Caco-2 (cell line): ENCODE measurements at regions not wholly inside any gene's neighbourhood (a gene's known extent, or its start where the extent isn't known, plus 50 kb on each side); places are given as distances from the start of the nearest gene placed in this dataset.

Source experiments
- BruUV-seq: library from RNA; stranded (reverse); fragments of 400-500 nt; replicated peaks from 2 replicates; lab custom pipeline; 2021; lab: Mats Ljungman, UMichigan
- CTCF ChIA-PET: fragments of 300-600 bp; sonication (Branson Sonifier 250); formaldehyde crosslinking; loops from one replicate; lab custom pipeline; 2022; ENCODE audit warnings: antibody characterized with exemption; lab: Charles Lee
- POLR2A ChIA-PET: fragments of 300-600 bp; sonication (Branson Sonifier 250); formaldehyde crosslinking; loops from one replicate; lab custom pipeline; 2022; ENCODE audit warnings: antibody characterized with exemption; lab: Charles Lee
- DNase-seq, 2 experiments: peaks; one replicate each; pipeline versions ENCODE4 v3.0.0 to v3.0.0-alpha.2; 2020 to 2022
- H3K27me3 ChIP-seq: replicated peaks from 2 replicates; pipeline ENCODE4 v1.6.0; 2011; ENCODE audit warnings: low read length; ENCODE audit not compliant: control insufficient read depth, insufficient read depth
- H3K36me3 ChIP-seq: 2 replicates; pipeline ENCODE4 v1.5.1; 2011; ENCODE audit warnings: low read length; ENCODE audit not compliant: control insufficient read depth, insufficient read depth
- H3K4me1 ChIP-seq: fragments of 250-450 bp; sonication (Bioruptor Pico); 2 replicates; pipeline ENCODE4 v1.5.1; 2020; ENCODE audit warnings: mild to moderate bottlenecking
- H3K4me3 ChIP-seq: 2 replicates; pipeline ENCODE4 v1.5.1; 2011; ENCODE audit warnings: low read depth, mild to moderate bottlenecking, control low read depth, low read length
- H3K9me3 ChIP-seq: fragments of 250-450 bp; sonication (Bioruptor Pico); 2 replicates; pipeline ENCODE4 v1.5.1; 2020; ENCODE audit warnings: mild to moderate bottlenecking, moderate library complexity
- H3K27ac Mint-ChIP-seq: one replicate; pipeline ENCODE4 v1.8.0; 2022; ENCODE audit warnings: mixed read lengths; ENCODE audit not compliant: unreplicated experiment
- H3K27me3 Mint-ChIP-seq: one replicate; pipeline ENCODE4 v1.8.0; 2022; ENCODE audit warnings: mixed read lengths; ENCODE audit not compliant: insufficient read depth, unreplicated experiment
- H3K36me3 Mint-ChIP-seq: one replicate; pipeline ENCODE4 v1.8.0; 2022; ENCODE audit warnings: mild to moderate bottlenecking, mixed read lengths; ENCODE audit not compliant: insufficient read depth, unreplicated experiment
- H3K4me1 Mint-ChIP-seq: one replicate; pipeline ENCODE4 v1.8.0; 2022; ENCODE audit warnings: low read depth, mixed read lengths; ENCODE audit not compliant: unreplicated experiment
- H3K4me3 Mint-ChIP-seq: one replicate; pipeline ENCODE4 v1.8.0; 2022; ENCODE audit warnings: mild to moderate bottlenecking, moderate library complexity, mixed read lengths; ENCODE audit not compliant: unreplicated experiment
- H3K9me3 Mint-ChIP-seq: one replicate; pipeline ENCODE4 v1.8.0; 2022; ENCODE audit warnings: mixed read lengths; ENCODE audit not compliant: unreplicated experiment
- CTCF ChIP-seq, 2 experiments: fragments of 200-600 bp in 1 of 2; IDR thresholded peaks; 1 replicate in 1 of 2; 2 replicates in 1 of 2; pipeline versions ENCODE4 v1.5.1 to v1.8.0; 2011 to 2022; ENCODE audit warnings: antibody characterized with exemption in 1 of 2, control low read depth in 1 of 2, inconsistent platforms in 1 of 2, low read depth in 1 of 2, low read length in 1 of 2, mild to moderate bottlenecking in 1 of 2, moderate library complexity in 1 of 2; ENCODE audit not compliant: insufficient read depth in 1 of 2, severe bottlenecking in 1 of 2, unreplicated experiment in 1 of 2
- intact Hi-C: fragments of 100-400 bp; cut with micrococcal nuclease; formaldehyde crosslinking; loops from one replicate; pipeline ENCODE4 v1.10.0; 2022; ENCODE audit not compliant: unreplicated experiment

- H3K4me3 Mint-ChIP-seq = no peak overlapping the region
- H3K27me3 Mint-ChIP-seq = no peaks in the 10 kb centered on the region
- no peaks in the 10 kb centered on the region for H3K9me3 ChIP-seq
- intact Hi-C loops = no loop called here
- CTCF ChIA-PET = no interaction called here
- POLR2A ChIA-PET = no interaction called here
- H3K9me3 Mint-ChIP-seq = no peaks in the 10 kb centered on the region
- no peaks in the 10 kb centered on the region for H3K4me1 Mint-ChIP-seq
- H3K27ac Mint-ChIP-seq = no peak overlapping the region
- no TSS peak for BruUV-seq
- DNase-seq = no peak
- H3K36me3 Mint-ChIP-seq = no peaks in the 10 kb centered on the region
- TF ChIP-seq CTCF (IDR thresholded peaks at IDR 0.05; ENCODE audit: insufficient read depth in 1 of 2, low read depth in 1 of 2, low read length in 1 of 2, severe bottlenecking in 1 of 2, unreplicated experiment in 1 of 2) = no peak
- H3K36me3 ChIP-seq = no peaks in the 10 kb centered on the region
- H3K4me1 ChIP-seq = no peaks in the 10 kb centered on the region
- no peak overlapping the region for H3K4me3 ChIP-seq
- H3K27me3 ChIP-seq = no peaks in the 10 kb centered on the region
Measured at GRCh38 chr12:83665634-83666218, 979.0 kb downstream of the TMTC2 start.

- Mint-ChIP-seq H3K36me3 (no peaks in the 10 kb centered on the region), H3K9me3 (no peaks in the 10 kb centered on the region), H3K4me1 (no peaks in the 10 kb centered on the region), H3K27ac (no peak overlapping the region), H3K27me3 (no peaks in the 10 kb centered on the region), H3K4me3 (no peak overlapping the region)
- CTCF ChIA-PET = no interaction called here
- no peak for DNase-seq
- POLR2A ChIA-PET = no interaction called here
- H3K27me3 ChIP-seq = no peaks in the 10 kb centered on the region
- no peaks in the 10 kb centered on the region for H3K9me3 ChIP-seq
- H3K4me1 ChIP-seq = no peaks in the 10 kb centered on the region
- TF ChIP-seq CTCF (IDR thresholded peaks at IDR 0.05; ENCODE audit: insufficient read depth in 1 of 2, low read depth in 1 of 2, low read length in 1 of 2, severe bottlenecking in 1 of 2, unreplicated experiment in 1 of 2) = no peak
- H3K36me3 ChIP-seq = no peaks in the 10 kb centered on the region
- no peak overlapping the region for H3K4me3 ChIP-seq
- BruUV-seq = no TSS peak
- intact Hi-C loops = no loop called here
Measured at GRCh38 chr12:83664650-83665049, 977.9 kb downstream of the TMTC2 start.

- H3K4me1 ChIP-seq = no peaks in the 10 kb centered on the region
- no peaks in the 10 kb centered on the region for H3K27me3 Mint-ChIP-seq
- H3K36me3 ChIP-seq = no peaks in the 10 kb centered on the region
- H3K9me3 Mint-ChIP-seq = no peaks in the 10 kb centered on the region
- intact Hi-C loops = no loop called here
- DNase-seq = no peak
- TF ChIP-seq CTCF (IDR thresholded peaks at IDR 0.05; ENCODE audit: insufficient read depth in 1 of 2, low read depth in 1 of 2, low read length in 1 of 2, severe bottlenecking in 1 of 2, unreplicated experiment in 1 of 2) = no peak
- POLR2A ChIA-PET = no interaction called here
- no peaks in the 10 kb centered on the region for H3K27me3 ChIP-seq
- no peaks in the 10 kb centered on the region for H3K9me3 ChIP-seq
- no TSS peak for BruUV-seq
- H3K27ac Mint-ChIP-seq = no peak overlapping the region
- H3K4me3 Mint-ChIP-seq = no peak overlapping the region
- CTCF ChIA-PET = no interaction called here
- H3K4me1 Mint-ChIP-seq = no peaks in the 10 kb centered on the region
- no peaks in the 10 kb centered on the region for H3K36me3 Mint-ChIP-seq
- H3K4me3 ChIP-seq = no peak overlapping the region
Measured at GRCh38 chr12:83660727-83661358, 974.1 kb downstream of the TMTC2 start.
